Stomach (tissue), 4 donors: ENCODE measurements at regions not wholly inside any gene's neighbourhood (a gene's known extent, or its start where the extent isn't known, plus 50 kb on each side); places are given as distances from the start of the nearest gene placed in this dataset.

Experiments used
- EP300 ChIP-seq: sonication (generic); formaldehyde crosslinking; IDR thresholded peaks from one replicate; pipeline ENCODE4 v1.6.1; 2017; ENCODE audit warnings: antibody characterized with exemption
- TF ChIP-seq, protein P1 (sequence below), 7 experiments: fragments of 450-650 bp in 4 of 7; fragments of 200-600 bp in 3 of 7; sonication (generic) in 3 of 7; IDR thresholded peaks; one replicate each; pipeline ENCODE4 v1.5.1; 2016 to 2019; ENCODE audit warnings: antibody characterized with exemption in 7 of 7, control low read depth in 2 of 7, mild to moderate bottlenecking in 1 of 7

DNA sequence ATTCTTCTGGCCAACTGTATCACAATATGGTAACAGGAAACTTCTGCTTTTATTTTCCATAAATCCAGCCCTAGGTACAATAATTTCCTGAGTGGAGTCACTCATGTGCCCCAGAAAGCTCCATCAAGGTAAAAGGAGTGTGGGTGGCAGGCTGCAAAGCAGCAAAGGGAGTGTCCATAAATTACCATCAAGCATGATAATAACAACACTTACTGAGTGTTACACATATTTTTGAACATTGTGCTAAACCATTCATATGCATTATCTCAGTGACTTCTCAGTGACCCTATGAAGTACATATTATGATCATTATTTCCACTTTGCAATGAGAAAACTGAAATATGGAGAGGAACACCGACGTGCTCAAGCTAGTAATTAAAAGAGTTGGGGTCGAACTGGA is 149.2 kb upstream of the PLXNA2 start:
- TF ChIP-seq, protein P1, sequence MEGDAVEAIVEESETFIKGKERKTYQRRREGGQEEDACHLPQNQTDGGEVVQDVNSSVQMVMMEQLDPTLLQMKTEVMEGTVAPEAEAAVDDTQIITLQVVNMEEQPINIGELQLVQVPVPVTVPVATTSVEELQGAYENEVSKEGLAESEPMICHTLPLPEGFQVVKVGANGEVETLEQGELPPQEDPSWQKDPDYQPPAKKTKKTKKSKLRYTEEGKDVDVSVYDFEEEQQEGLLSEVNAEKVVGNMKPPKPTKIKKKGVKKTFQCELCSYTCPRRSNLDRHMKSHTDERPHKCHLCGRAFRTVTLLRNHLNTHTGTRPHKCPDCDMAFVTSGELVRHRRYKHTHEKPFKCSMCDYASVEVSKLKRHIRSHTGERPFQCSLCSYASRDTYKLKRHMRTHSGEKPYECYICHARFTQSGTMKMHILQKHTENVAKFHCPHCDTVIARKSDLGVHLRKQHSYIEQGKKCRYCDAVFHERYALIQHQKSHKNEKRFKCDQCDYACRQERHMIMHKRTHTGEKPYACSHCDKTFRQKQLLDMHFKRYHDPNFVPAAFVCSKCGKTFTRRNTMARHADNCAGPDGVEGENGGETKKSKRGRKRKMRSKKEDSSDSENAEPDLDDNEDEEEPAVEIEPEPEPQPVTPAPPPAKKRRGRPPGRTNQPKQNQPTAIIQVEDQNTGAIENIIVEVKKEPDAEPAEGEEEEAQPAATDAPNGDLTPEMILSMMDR (IDR thresholded peaks at IDR 0.05), result no peak
- TF ChIP-seq EP300, result no peak
